Activated CD4-positive, alpha-beta T cell treated with anti-CD3 and anti-CD28 coated beads for 4 hours (primary cell): ENCODE measurements at regions not wholly inside any gene's neighbourhood (a gene's known extent, or its start where the extent isn't known, plus 50 kb on each side); places are given as distances from the start of the nearest gene placed in this dataset.

ENCODE experiments used
- DNase-seq, 2 donors: peaks; one replicate each; pipeline ENCODE4 v3.0.0-alpha.2; 2020

- DNase-seq, result no peak
Observed at GRCh38 chr2:64287202-64287740, 143.1 kb upstream of the PELI1 start.

GRCh38 chr2:64288321-64289193, 144.3 kb upstream of the PELI1 start:
- DNase-seq, result no peak

GRCh38 chr2:64289251-64289650, 145.0 kb upstream of the PELI1 start:
- no peak for DNase-seq

GRCh38 chr2:64289737-64290136, 145.5 kb upstream of the PELI1 start:
- no peak for DNase-seq

- no peak for DNase-seq
Observed at GRCh38 chr2:64291181-64291580, 147.0 kb upstream of the PELI1 start.

- DNase-seq, result no peak
Observed at GRCh38 chr2:64295326-64296139, 151.3 kb upstream of the PELI1 start.

GRCh38 chr2:64296140-64296480, 151.9 kb upstream of the PELI1 start:
- DNase-seq, result peak; percentile 21 to 23

- DNase-seq, result no peak
Observed at GRCh38 chr2:64296695-64297346, 152.6 kb upstream of the PELI1 start.

GRCh38 chr2:64298161-64298560, 153.9 kb upstream of the PELI1 start:
- no peak for DNase-seq

- no peak for DNase-seq
Observed at GRCh38 chr2:64300066-64300465, 153.9 kb upstream of the LGALSL start.

GRCh38 chr2:64303250-64303649, 150.7 kb upstream of the LGALSL start:
- no peak for DNase-seq

- no peak for DNase-seq
Observed at GRCh38 chr2:64307421-64307820, 146.5 kb upstream of the LGALSL start.

GRCh38 chr2:64311191-64311910, 142.6 kb upstream of the LGALSL start:
- DNase-seq, result no peak

- DNase-seq, result no peak
Observed at GRCh38 chr2:64311948-64312621, 141.9 kb upstream of the LGALSL start.

- DNase-seq, result no peak
Observed at GRCh38 chr2:64312622-64313397, 141.2 kb upstream of the LGALSL start.

GRCh38 chr2:64313398-64313723, 140.6 kb upstream of the LGALSL start:
- DNase-seq, result no peak

GRCh38 chr2:64315291-64315960, 138.5 kb upstream of the LGALSL start:
- no peak for DNase-seq

GRCh38 chr2:64317707-64318475, 136.1 kb upstream of the LGALSL start:
- no peak for DNase-seq

- no peak for DNase-seq
Observed at GRCh38 chr2:64318476-64318748, 135.6 kb upstream of the LGALSL start.

- no peak for DNase-seq
Observed at GRCh38 chr2:64319896-64320295, 134.1 kb upstream of the LGALSL start.
